Activated CD4-positive, alpha-beta T cell treated with anti-CD3 and anti-CD28 coated beads for 36 hours (primary cell): ENCODE measurements at regions not wholly inside any gene's neighbourhood (a gene's known extent, or its start where the extent isn't known, plus 50 kb on each side); places are given as distances from the start of the nearest gene placed in this dataset.
"Not testable (repeated sequence)": the region's sequence is repeated elsewhere in the genome, so short reads cannot be mapped to it uniquely, and the experiment has no call there.

ENCODE experiments used
- ATAC-seq: fragments of 200-7000 bp; cut with Tn5 transposase; one replicate; pipeline ENCODE4 v1.10.0; 2021; ENCODE audit warnings: mild to moderate bottlenecking, moderate library complexity
- CTCF ChIA-PET: fragments of 350-600 bp; sonication (Branson Sonifier 250); formaldehyde crosslinking; loops from one replicate; lab custom pipeline; 2021; ENCODE audit warnings: antibody characterized with exemption; lab: Charles Lee
- POLR2A ChIA-PET: fragments of 350-600 bp; sonication (Branson Sonifier 250); formaldehyde crosslinking; loops from one replicate; lab custom pipeline; 2021; ENCODE audit warnings: antibody characterized with exemption, inconsistent platforms; lab: Charles Lee
- DNase-seq: peaks from one replicate; pipeline ENCODE4 v3.0.0-alpha.2; 2020
- H3K27ac Mint-ChIP-seq: one replicate; pipeline ENCODE4 v1.8.0; 2021; ENCODE audit warnings: mixed read lengths
- H3K27me3 Mint-ChIP-seq: one replicate; pipeline ENCODE4 v1.8.0; 2021; ENCODE audit warnings: mixed read lengths
- H3K36me3 Mint-ChIP-seq: one replicate; pipeline ENCODE4 v1.8.0; 2021; ENCODE audit warnings: low read depth, mixed read lengths
- H3K4me1 Mint-ChIP-seq: one replicate; pipeline ENCODE4 v1.8.0; 2021; ENCODE audit warnings: mixed read lengths
- H3K4me3 Mint-ChIP-seq: one replicate; pipeline ENCODE4 v1.8.0; 2021; ENCODE audit warnings: mild to moderate bottlenecking, moderate library complexity, mixed read lengths
- H3K9me3 Mint-ChIP-seq: one replicate; pipeline ENCODE4 v1.8.0; 2021; ENCODE audit warnings: low read depth, mixed read lengths
- intact Hi-C, 2 experiments: fragments of 100-400 bp; cut with DNase I in 1 of 2; cut with micrococcal nuclease in 1 of 2; formaldehyde crosslinking; loops; one replicate each; pipeline versions ENCODE4 v1.14.2 to v1.15.1; 2022 to 2024; cut with DNase I, micrococcal nuclease

DNA sequence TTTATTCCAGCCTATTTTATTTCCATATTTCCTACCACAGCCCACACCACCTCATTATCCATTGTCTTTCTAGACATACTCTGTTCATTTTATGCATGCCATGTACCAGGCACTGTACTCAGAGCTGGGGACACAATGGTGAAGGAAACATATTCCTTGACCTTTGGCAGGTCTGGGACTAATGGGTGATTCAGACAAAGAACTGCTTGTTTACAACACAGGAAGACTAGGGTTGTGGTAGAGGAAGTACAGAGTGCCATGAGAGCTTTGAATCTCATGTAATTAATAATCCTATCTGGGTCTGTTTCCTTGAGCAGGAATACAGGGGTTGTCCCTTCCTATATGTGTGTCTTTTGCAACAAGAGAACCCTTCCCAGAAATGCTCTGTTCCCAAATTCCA, 75.1 kb upstream of the NUDT10 start:
- Mint-ChIP-seq H3K4me3 (no peak overlapping the region), H3K27ac (no peak overlapping the region), H3K4me1 (no peaks in the 10 kb centered on the region), H3K9me3 (peaks cover 2% of the 10 kb centered on the region), H3K36me3 (no peaks in the 10 kb centered on the region), H3K27me3 (no peaks in the 10 kb centered on the region)
- POLR2A ChIA-PET, result no interaction called here
- CTCF ChIA-PET, result no interaction called here
- intact Hi-C loops, result no loop called here
- DNase-seq, result no peak
- no peak for ATAC-seq

DNA sequence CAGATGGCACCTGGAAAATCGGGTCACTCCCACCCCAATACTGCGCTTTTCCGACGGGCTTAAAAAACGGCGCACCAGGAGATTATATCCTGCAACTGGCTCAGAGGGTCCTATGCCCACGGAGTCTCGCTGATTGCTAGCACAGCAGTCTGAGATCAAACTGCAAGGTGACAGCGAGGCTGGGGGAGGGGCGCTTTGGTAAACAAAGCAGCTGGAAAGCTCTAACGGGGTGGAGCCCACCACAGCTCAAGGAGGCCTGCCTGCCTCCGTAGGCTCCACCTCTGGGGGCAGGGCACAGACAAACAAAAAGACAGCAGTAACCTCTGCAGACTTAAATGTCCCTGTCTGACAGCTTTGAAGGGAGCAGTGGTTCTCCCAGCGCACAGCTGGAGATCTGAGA, 70.4 kb upstream of the NUDT10 start:
- H3K27me3 Mint-ChIP-seq, H3K4me3 Mint-ChIP-seq, H3K4me1 Mint-ChIP-seq, H3K27ac Mint-ChIP-seq, H3K36me3 Mint-ChIP-seq, intact Hi-C loops, DNase-seq, CTCF ChIA-PET, H3K9me3 Mint-ChIP-seq, ATAC-seq, POLR2A ChIA-PET: not testable (repeated sequence)

DNA sequence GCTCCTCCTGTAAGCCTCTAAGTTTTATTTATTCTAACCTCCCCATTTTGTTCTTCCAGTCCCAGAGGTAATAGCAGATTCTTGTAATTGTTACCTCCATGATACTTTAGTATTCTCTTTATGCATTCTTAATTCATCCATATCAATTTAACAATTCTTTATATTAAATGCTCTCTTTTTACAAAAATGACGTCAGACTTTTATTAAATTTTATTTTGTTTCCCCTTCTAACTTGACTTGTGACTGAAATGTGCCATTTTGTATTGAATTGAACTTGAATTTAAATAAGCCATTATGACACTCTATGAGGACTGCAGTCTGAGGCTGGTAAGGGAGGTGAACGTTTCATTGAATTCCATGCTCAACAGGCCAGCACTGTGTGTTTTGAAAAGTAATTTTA, 60.0 kb upstream of the NUDT10 start:
- H3K4me1 Mint-ChIP-seq, result no peaks in the 10 kb centered on the region
- H3K36me3 Mint-ChIP-seq, result peaks cover 2% of the 10 kb centered on the region
- H3K4me3 Mint-ChIP-seq, result no peak overlapping the region
- no peak overlapping the region for H3K27ac Mint-ChIP-seq
- CTCF ChIA-PET, result interaction anchor here (0.8 kb wide), 1 partner anchor 9 kb away, joined by 3 read pairs; no protein-coding TSS in a partner anchor
- DNase-seq (no peak), ATAC-seq (no peak)
- H3K9me3 Mint-ChIP-seq, result peaks cover 2% of the 10 kb centered on the region
- intact Hi-C loops, result no loop called here
- POLR2A ChIA-PET, result no interaction called here
- no peaks in the 10 kb centered on the region for H3K27me3 Mint-ChIP-seq

DNA sequence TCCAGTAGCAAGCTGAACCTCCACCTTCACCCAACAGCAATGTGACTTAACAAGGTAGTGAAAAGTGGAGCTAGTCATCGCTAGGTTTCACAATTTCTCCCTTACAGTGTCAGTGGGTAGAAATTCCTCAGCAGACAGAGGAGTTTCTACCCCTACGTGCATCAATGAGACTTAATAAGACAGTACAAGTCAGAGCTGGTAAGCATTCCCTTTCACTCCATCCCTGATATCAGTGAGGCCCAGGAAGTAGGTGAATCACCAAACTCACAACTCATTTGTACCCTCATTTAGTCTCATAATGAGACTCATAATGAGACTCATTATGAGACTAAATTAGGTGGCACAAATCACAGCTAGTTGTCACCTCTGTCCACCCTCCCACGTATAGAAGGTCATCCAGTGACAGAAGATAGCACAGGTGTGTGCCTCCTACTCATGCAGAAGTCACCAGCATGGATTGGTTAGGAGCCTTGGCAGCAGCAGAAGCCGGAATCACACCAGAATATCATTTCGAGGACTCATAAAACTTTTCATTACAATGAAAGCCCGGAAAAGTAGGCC, 50.8 kb upstream of the NUDT10 start:
- H3K27me3 Mint-ChIP-seq, result no peaks in the 10 kb centered on the region
- no peak for DNase-seq
- POLR2A ChIA-PET, result no interaction called here
- CTCF ChIA-PET, result interaction anchor here (0.8 kb wide), 1 partner anchor 10 kb away, joined by 3 read pairs; no protein-coding TSS in a partner anchor
- ATAC-seq, result peak; percentile 44
- no peak overlapping the region for H3K4me3 Mint-ChIP-seq
- no peaks in the 10 kb centered on the region for H3K36me3 Mint-ChIP-seq
- no peak overlapping the region for H3K27ac Mint-ChIP-seq
- intact Hi-C loops, result no loop called here
- no peaks in the 10 kb centered on the region for H3K4me1 Mint-ChIP-seq
- H3K9me3 Mint-ChIP-seq, result no peaks in the 10 kb centered on the region
